MM.1S (cell line): ENCODE measurements at regions not wholly inside any gene's neighbourhood (a gene's known extent, or its start where the extent isn't known, plus 50 kb on each side); places are given as distances from the start of the nearest gene placed in this dataset.

Experiments
- CTCF ChIP-seq: fragments of 300-600 bp; sonication (generic); IDR thresholded peaks from 2 replicates; pipeline ENCODE4 v1.5.1; 2016; ENCODE audit warnings: antibody characterized with exemption, low read length, mixed read lengths
- EZH2phosphoT487 ChIP-seq: fragments of 300-600 bp; sonication (generic); IDR thresholded peaks from 2 replicates; pipeline ENCODE4 v1.6.1; 2018; ENCODE audit warnings: antibody characterized with exemption, low read length

GRCh38 chr2:150373374-150373773 lies 114.1 kb downstream of the RND3 start:
- TF ChIP-seq CTCF (no peak), EZH2phosphoT487 (no peak)
